ENCODE measurements at regions not wholly inside any gene's neighbourhood (a gene's known extent, or its start where the extent isn't known, plus 50 kb on each side); places are given as distances from the start of the nearest gene placed in this dataset.

DNA sequence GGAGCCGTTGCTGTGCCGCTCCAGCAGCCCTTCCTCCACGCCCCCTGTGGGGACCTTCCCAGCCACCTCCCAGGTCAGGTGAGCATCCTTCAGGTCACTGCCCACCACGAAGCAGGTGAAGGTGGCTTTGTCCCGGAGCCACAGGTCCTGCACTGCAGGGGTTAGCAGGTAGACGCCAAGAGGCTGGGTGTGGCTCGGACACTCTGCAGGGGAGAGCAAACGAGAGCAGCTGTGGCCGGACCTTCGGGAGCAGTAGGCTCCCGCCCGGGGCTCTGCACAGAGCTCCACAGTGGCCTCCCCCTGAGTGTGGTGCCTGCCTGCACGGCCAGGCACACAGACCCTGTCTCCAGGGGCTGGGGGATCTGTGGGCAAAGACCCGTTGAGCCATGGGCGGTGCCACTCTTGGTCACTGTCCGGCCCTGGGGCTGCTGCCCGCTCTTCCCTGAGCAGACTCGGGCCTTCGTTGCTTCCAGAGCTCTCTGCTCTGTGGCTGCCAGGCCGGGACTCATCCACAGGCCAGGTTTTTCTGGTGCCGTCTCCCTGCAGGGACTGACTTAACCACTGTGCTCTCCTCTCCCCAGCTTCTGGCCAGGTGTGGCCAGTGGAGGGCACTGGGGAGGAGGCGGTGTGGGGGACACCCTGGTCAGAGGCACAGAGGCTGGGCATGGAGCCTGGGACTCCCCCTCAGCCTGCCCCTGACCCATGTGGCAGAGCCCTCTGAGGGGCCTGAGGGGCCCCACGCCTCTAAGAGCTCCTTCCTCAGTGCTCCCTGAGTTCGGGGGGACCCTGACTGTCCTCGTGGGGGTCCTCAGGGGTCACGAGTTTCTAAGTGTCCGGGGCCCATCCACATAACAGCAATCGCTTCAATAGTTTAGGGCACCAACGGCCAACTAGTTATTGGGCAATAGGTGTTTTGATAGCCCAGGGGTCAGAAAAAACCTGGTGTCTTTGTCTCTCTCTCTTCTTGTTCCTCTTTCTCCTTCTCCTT is 314.9 kb downstream of the TMEM121 start:
- 75 to 80% (median 78%) methylated on average over 19 to 29 of the region's 29 CpGs for WGBS, 4 donors
- Histone ChIP-seq H3K27me3 (peaks cover 0 to 17% (median 0%) of the 10 kb centered on the region in 9 donors), H3K4me3 (no peak overlapping the region), H3K4me1 (no peaks in the 10 kb centered on the region), H3K36me3 (no peaks in the 10 kb centered on the region), H3K9me3 (no peaks in the 10 kb centered on the region), H3K27ac (no peak overlapping the region)
- TF ChIP-seq, protein P1, sequence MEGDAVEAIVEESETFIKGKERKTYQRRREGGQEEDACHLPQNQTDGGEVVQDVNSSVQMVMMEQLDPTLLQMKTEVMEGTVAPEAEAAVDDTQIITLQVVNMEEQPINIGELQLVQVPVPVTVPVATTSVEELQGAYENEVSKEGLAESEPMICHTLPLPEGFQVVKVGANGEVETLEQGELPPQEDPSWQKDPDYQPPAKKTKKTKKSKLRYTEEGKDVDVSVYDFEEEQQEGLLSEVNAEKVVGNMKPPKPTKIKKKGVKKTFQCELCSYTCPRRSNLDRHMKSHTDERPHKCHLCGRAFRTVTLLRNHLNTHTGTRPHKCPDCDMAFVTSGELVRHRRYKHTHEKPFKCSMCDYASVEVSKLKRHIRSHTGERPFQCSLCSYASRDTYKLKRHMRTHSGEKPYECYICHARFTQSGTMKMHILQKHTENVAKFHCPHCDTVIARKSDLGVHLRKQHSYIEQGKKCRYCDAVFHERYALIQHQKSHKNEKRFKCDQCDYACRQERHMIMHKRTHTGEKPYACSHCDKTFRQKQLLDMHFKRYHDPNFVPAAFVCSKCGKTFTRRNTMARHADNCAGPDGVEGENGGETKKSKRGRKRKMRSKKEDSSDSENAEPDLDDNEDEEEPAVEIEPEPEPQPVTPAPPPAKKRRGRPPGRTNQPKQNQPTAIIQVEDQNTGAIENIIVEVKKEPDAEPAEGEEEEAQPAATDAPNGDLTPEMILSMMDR (IDR thresholded peaks at IDR 0.05): no peak
- no peak for TF ChIP-seq POLR2A (IDR thresholded peaks at IDR 0.05)
- no peak for ATAC-seq
- intact Hi-C loops (cut with DNase I): no loop called here
- DNase-seq: no peak

DNA sequence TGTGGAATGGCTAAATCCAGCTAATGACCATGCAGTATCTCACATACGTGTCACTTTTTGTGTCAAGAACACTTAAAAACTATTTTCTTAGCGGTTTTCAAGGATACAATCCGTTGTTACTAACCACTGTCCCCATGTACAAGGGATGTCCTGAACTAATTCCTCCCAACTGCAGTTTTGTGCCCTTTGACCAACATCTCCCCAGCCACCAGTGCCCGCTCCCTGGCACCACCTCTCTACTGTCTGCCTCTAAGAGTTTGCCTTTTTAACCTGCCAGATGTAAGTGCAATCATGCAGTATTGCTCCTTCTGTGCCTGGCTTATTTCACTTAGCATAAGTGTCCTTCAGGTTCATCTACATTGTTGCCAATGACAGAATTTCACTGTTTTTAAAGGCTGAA is 315.7 kb downstream of the TMEM121 start:
- no peak for TF ChIP-seq POLR2A (IDR thresholded peaks at IDR 0.05)
- TF ChIP-seq, protein P1 (IDR thresholded peaks at IDR 0.05): no peak
- ATAC-seq (no peak), DNase-seq (no peak)
- Histone ChIP-seq H3K4me1 (no peaks in the 10 kb centered on the region), H3K4me3 (no peak overlapping the region), H3K27ac (no peak overlapping the region), H3K36me3 (no peaks in the 10 kb centered on the region), H3K9me3 (no peaks in the 10 kb centered on the region), H3K27me3 (peaks cover 0 to 17% (median 0%) of the 10 kb centered on the region in 9 donors)
- intact Hi-C loops (cut with DNase I): no loop called here
- 66 to 71% (median 69%) methylated on average over 4 of the region's 4 CpGs for WGBS, 4 donors

DNA sequence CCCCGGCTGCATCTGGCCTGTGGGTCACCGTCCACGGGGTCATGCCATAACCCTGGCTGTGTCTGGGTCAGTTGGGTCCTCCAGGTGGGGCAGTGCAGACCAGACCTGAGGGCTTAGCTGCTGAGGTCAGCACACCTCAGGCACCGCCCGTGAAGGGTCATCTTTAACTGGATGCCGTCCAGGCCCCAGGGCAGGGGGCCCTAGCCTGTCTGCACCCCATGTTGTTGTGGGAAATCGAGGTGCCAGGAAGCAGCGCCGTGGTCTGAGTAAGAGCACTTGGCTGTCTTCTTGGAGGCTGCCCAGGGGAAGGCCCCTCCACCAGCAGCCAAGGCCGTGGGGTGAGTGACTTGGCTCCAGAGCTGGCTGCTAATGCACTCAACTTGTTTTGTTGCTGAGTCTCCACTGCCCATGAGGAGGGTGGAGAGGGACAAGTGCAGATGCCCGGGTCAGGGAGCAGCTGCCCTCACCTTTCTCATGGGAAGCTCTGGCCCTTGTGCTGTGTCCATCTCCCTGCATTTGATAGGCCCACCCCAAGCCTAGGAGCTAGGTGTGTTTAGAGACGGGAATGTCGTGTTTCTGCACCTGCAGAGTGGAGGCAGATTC is 317.2 kb downstream of the TMEM121 start:
- 60 to 65% (median 63%) methylated on average over 10 to 13 of the region's 13 CpGs for WGBS, 4 donors
- DNase-seq (no peak), ATAC-seq (no peak)
- TF ChIP-seq, protein P1 (IDR thresholded peaks at IDR 0.05): no peak
- no peak for TF ChIP-seq POLR2A (IDR thresholded peaks at IDR 0.05)
- intact Hi-C loops (cut with DNase I): no loop called here
- no peaks in the 10 kb centered on the region for H3K4me1 ChIP-seq
- no peaks in the 10 kb centered on the region for H3K36me3 ChIP-seq
- H3K27ac ChIP-seq: no peak overlapping the region
- peaks cover 0 to 14% (median 0%) of the 10 kb centered on the region in 9 donors for H3K27me3 ChIP-seq
- H3K9me3 ChIP-seq: peaks cover 0 to 7% (median 0%) of the 10 kb centered on the region in 12 donors
- H3K4me3 ChIP-seq: no peak overlapping the region

DNA sequence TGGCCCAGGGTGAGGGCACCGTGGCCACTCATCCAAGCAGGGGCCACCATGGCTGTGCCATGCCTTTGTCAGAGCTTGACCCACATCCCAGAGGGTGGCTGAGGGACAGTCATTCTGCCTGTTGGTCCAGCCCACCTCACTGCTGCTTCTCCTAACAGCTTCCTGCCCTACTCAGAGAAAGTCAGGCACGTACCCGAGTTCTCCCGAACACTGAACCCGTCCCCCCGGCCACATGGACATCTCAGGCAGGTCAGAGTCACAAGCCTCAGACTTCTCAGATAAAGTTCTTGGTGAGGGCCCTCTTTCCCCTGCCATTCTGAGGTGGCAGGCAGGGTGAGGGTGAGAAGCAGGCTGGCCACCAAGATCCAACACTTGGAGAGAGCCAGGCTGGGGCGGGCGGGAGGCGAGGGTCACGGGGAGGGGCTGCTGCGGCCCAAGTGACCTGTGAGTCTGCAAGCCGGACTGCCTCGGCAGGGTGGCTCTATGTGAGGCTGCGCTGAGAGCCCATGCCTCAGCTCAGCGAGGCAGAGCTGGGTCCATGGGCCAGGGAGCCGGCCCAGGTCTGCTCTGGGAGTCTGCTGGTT is 317.8 kb downstream of the TMEM121 start:
- intact Hi-C loops (cut with DNase I): no loop called here
- Histone ChIP-seq H3K9me3 (peaks cover 0 to 7% (median 0%) of the 10 kb centered on the region in 12 donors), H3K4me3 (no peak overlapping the region), H3K36me3 (no peaks in the 10 kb centered on the region), H3K4me1 (no peaks in the 10 kb centered on the region), H3K27ac (no peak overlapping the region), H3K27me3 (peaks cover 0 to 14% (median 0%) of the 10 kb centered on the region in 9 donors)
- ATAC-seq: no peak
- WGBS, 4 donors: 87 to 94% (median 90%) methylated on average over 7 to 16 of the region's 16 CpGs
- no peak for DNase-seq
- TF ChIP-seq, protein P1 (IDR thresholded peaks at IDR 0.05): no peak
- TF ChIP-seq POLR2A (IDR thresholded peaks at IDR 0.05): no peak

All from heart left ventricle (tissue), 16 donors.